NT2/D1 (cell line): ENCODE measurements at regions not wholly inside any gene's neighbourhood (a gene's known extent, or its start where the extent isn't known, plus 50 kb on each side); places are given as distances from the start of the nearest gene placed in this dataset.

ENCODE experiments used
- DNase-seq: peaks from one replicate; pipeline ENCODE4 v3.0.0-alpha.2; 2011; ENCODE audit warnings: low read depth, low spot score
- H3K27me3 ChIP-seq: 2 replicates; pipeline ENCODE4 v1.6.0; 2011; ENCODE audit warnings: mild to moderate bottlenecking; ENCODE audit not compliant: insufficient read length, insufficient read depth
- H3K36me3 ChIP-seq: 2 replicates; pipeline ENCODE4 v1.6.1; 2011; ENCODE audit warnings: mild to moderate bottlenecking, low read length, mixed read lengths; ENCODE audit not compliant: insufficient read depth, insufficient read length
- H3K4me1 ChIP-seq: 2 replicates; pipeline ENCODE4 v1.5.1; 2011; ENCODE audit not compliant: insufficient read depth, insufficient read length
- H3K4me3 ChIP-seq: 2 replicates; pipeline ENCODE4 v1.5.1; 2011; ENCODE audit warnings: low read depth; ENCODE audit not compliant: insufficient read length
- H3K9ac ChIP-seq: 2 replicates; pipeline ENCODE4 v1.6.0; 2011; ENCODE audit warnings: low read depth; ENCODE audit not compliant: insufficient read length
- H3K9me3 ChIP-seq: 2 replicates; pipeline ENCODE4 v1.5.1; 2011; ENCODE audit warnings: mild to moderate bottlenecking, low read length; ENCODE audit not compliant: insufficient read depth
- SUZ12 ChIP-seq: IDR thresholded peaks from 2 replicates; pipeline ENCODE4 v1.6.1; 2011; ENCODE audit not compliant: insufficient read length, insufficient read depth; ENCODE audit errors: extremely low read depth
- YY1 ChIP-seq: IDR thresholded peaks from 2 replicates; pipeline ENCODE4 v1.6.1; 2011; ENCODE audit not compliant: insufficient read length, insufficient read depth
- ZNF274 ChIP-seq: IDR thresholded peaks from 2 replicates; pipeline ENCODE4 v1.6.1; 2011; ENCODE audit warnings: mild to moderate bottlenecking, low read depth, low read length

- Histone ChIP-seq H3K36me3 (no peaks in the 10 kb centered on the region), H3K9me3 (peaks cover 20% of the 10 kb centered on the region), H3K4me3 (no peak overlapping the region), H3K9ac (no peak overlapping the region), H3K4me1 (peaks cover 3% of the 10 kb centered on the region), H3K27me3 (no peaks in the 10 kb centered on the region)
- DNase-seq, result no peak
- no peak for TF ChIP-seq ZNF274
- no peak for TF ChIP-seq SUZ12
- no peak for TF ChIP-seq YY1
Observed at GRCh38 chr12:124208489-124208888, 86.4 kb upstream of the RFLNA start.

GRCh38 chr12:124210991-124211577 is 83.8 kb upstream of the RFLNA start:
- Histone ChIP-seq H3K9ac (no peak overlapping the region), H3K4me3 (no peak overlapping the region), H3K36me3 (no peaks in the 10 kb centered on the region), H3K27me3 (no peaks in the 10 kb centered on the region), H3K9me3 (peaks cover 22% of the 10 kb centered on the region; the same call in 1 of the 2 replicates), H3K4me1 (peaks cover 3% of the 10 kb centered on the region)
- TF ChIP-seq ZNF274 (no peak), YY1 (no peak)
- DNase-seq, result no peak

- no peaks in the 10 kb centered on the region for H3K27me3 ChIP-seq
- peaks cover 22% of the 10 kb centered on the region; the same call in 1 of the 2 replicates for H3K9me3 ChIP-seq
- peaks cover 3% of the 10 kb centered on the region for H3K4me1 ChIP-seq
- no peak for DNase-seq
- no peak overlapping the region for H3K9ac ChIP-seq
- H3K4me3 ChIP-seq, result no peak overlapping the region
- no peaks in the 10 kb centered on the region for H3K36me3 ChIP-seq
- TF ChIP-seq SUZ12 (no peak), ZNF274 (no peak), YY1 (no peak)
Observed at GRCh38 chr12:124211753-124212152, 83.1 kb upstream of the RFLNA start.

GRCh38 chr12:124213666-124214347 is 81.1 kb upstream of the RFLNA start:
- no peaks in the 10 kb centered on the region for H3K27me3 ChIP-seq
- DNase-seq, result no peak
- peaks cover 22% of the 10 kb centered on the region; the same call in 1 of the 2 replicates for H3K9me3 ChIP-seq
- H3K4me3 ChIP-seq, result no peak overlapping the region
- H3K9ac ChIP-seq, result no peak overlapping the region
- peaks cover 4% of the 10 kb centered on the region for H3K4me1 ChIP-seq
- no peaks in the 10 kb centered on the region for H3K36me3 ChIP-seq
- TF ChIP-seq YY1 (no peak), ZNF274 (no peak), SUZ12 (no peak)

GRCh38 chr12:124214574-124214973 is 80.3 kb upstream of the RFLNA start:
- Histone ChIP-seq H3K4me1 (peaks cover 4% of the 10 kb centered on the region), H3K4me3 (no peak overlapping the region), H3K36me3 (no peaks in the 10 kb centered on the region), H3K27me3 (no peaks in the 10 kb centered on the region), H3K9ac (no peak overlapping the region), H3K9me3 (peaks cover 22% of the 10 kb centered on the region; the same call in 1 of the 2 replicates)
- TF ChIP-seq SUZ12 (no peak), YY1 (no peak), ZNF274 (no peak)
- DNase-seq, result no peak

GRCh38 chr12:124216966-124217365 is 77.9 kb upstream of the RFLNA start:
- H3K4me3 ChIP-seq, result no peak overlapping the region
- no peak for DNase-seq
- TF ChIP-seq YY1, result no peak
- no peak for TF ChIP-seq ZNF274
- no peak for TF ChIP-seq SUZ12
- H3K4me1 ChIP-seq, result peaks cover 4% of the 10 kb centered on the region
- peak overlapping the region; percentile 57 for H3K9ac ChIP-seq
- no peaks in the 10 kb centered on the region for H3K36me3 ChIP-seq
- peaks cover 13% of the 10 kb centered on the region; the same call in 1 of the 2 replicates for H3K9me3 ChIP-seq
- H3K27me3 ChIP-seq, result no peaks in the 10 kb centered on the region

GRCh38 chr12:124217508-124218242 is 77.2 kb upstream of the RFLNA start:
- H3K4me3 ChIP-seq, result no peak overlapping the region
- H3K27me3 ChIP-seq, result no peaks in the 10 kb centered on the region
- H3K4me1 ChIP-seq, result peaks cover 4% of the 10 kb centered on the region
- no peaks in the 10 kb centered on the region for H3K36me3 ChIP-seq
- H3K9me3 ChIP-seq, result peaks cover 13% of the 10 kb centered on the region; the same call in 1 of the 2 replicates
- no peak overlapping the region for H3K9ac ChIP-seq
- no peak for DNase-seq
- TF ChIP-seq YY1, result no peak
- no peak for TF ChIP-seq SUZ12
- TF ChIP-seq ZNF274, result no peak
